ENCODE measurements at regions not wholly inside any gene's neighbourhood (a gene's known extent, or its start where the extent isn't known, plus 50 kb on each side); places are given as distances from the start of the nearest gene placed in this dataset.

DNA sequence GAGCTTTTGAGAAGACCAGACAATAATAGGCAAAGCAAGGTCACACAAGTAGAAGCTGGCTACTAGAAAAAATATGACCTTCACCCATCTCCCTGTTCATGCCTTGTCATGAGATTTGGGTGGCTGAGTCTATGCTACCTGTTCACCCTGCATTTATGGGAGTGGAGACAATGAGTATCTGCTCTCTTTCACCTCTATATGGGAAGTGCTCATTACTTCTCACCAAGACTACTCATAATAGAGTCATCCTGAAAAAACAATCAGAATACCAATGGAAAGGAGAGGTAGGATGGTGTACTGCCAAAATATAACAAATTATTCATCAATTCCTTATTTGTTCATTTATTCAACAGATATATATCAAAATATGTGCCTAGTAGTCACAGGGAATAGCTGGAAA lies 921.8 kb upstream of the INTU start:
- H3K36me3 ChIP-seq (ENCODE audit: control insufficient read depth in 2 of 2, insufficient read depth in 2 of 2, low read length in 1 of 2): no peaks in the 10 kb centered on the region
- H3K27me3 ChIP-seq (replicated peaks in 1 of 2; ENCODE audit: control insufficient read depth in 2 of 2, insufficient read depth in 2 of 2, low read length in 1 of 2): no peaks in the 10 kb centered on the region
- SMC1A ChIA-PET (ENCODE audit: uncharacterized antibody, unreplicated experiment): no interaction called here
- H3K4me2 ChIP-seq (ENCODE audit: control insufficient read depth, insufficient read depth): no peak overlapping the region
- H2AFZ ChIP-seq (ENCODE audit: control insufficient read depth, low read depth, low read length): no peak overlapping the region
- in situ Hi-C loops (cut with MboI) (no loop called here), intact Hi-C loops (cut with micrococcal nuclease; ENCODE audit: unreplicated experiment) (no loop called here)
- no peak overlapping the region for H3K4me3 ChIP-seq
- BruUV-seq (replicated peaks): no TSS peak
- no peaks in the 10 kb centered on the region for H3K4me1 ChIP-seq (ENCODE audit: control insufficient read depth, insufficient read depth, low read length)
- H3K9ac ChIP-seq (ENCODE audit: control insufficient read depth, insufficient read depth, low read length): no peak overlapping the region
- H3K9me3 ChIP-seq (replicated peaks; ENCODE audit: control insufficient read depth, insufficient read depth, low read length): no peaks in the 10 kb centered on the region
- ATAC-seq: no peak
- H3K79me2 ChIP-seq (ENCODE audit: control insufficient read depth, insufficient read depth, low read length): no peaks in the 10 kb centered on the region
- no peaks in the 10 kb centered on the region for H4K20me1 ChIP-seq (ENCODE audit: control insufficient read depth, insufficient read depth)
- no peak overlapping the region for H3K27ac ChIP-seq (ENCODE audit: control insufficient read depth, insufficient read depth)
- no peak for DNase-seq (ENCODE audit: low read depth, low spot score)
- CTCF ChIA-PET: no interaction called here
- TF ChIP-seq ETV6 (conservative IDR thresholded peaks at IDR 0.05 in 1 of 2, IDR thresholded peaks at IDR 0.05 in 1 of 2; ENCODE audit: borderline replicate concordance in 1 of 2, low read depth in 1 of 2) (no peak), NFIC (IDR thresholded peaks at IDR 0.05; ENCODE audit: low read depth, low read length) (no peak), YY1 (IDR thresholded peaks at IDR 0.05; ENCODE audit: low read depth, low read length) (no peak), ZNF217 (IDR thresholded peaks at IDR 0.05) (no peak), TCF7 (IDR thresholded peaks at IDR 0.05; ENCODE audit: borderline replicate concordance) (no peak), BMI1 (IDR thresholded peaks at IDR 0.05; ENCODE audit: borderline replicate concordance) (no peak), ZSCAN29 (IDR thresholded peaks at IDR 0.05) (no peak), MTA3 (IDR thresholded peaks at IDR 0.05; ENCODE audit: borderline replicate concordance, low read length) (no peak), CHD1 (IDR thresholded peaks at IDR 0.05; ENCODE audit: low read depth, low read length) (no peak), PAX5 (IDR thresholded peaks at IDR 0.05; ENCODE audit: borderline replicate concordance, low read depth, low read length) (no peak), MXI1 (IDR thresholded peaks at IDR 0.05; ENCODE audit: low read depth, low read length) (no peak)
- TF ChIP-seq, protein P1, sequence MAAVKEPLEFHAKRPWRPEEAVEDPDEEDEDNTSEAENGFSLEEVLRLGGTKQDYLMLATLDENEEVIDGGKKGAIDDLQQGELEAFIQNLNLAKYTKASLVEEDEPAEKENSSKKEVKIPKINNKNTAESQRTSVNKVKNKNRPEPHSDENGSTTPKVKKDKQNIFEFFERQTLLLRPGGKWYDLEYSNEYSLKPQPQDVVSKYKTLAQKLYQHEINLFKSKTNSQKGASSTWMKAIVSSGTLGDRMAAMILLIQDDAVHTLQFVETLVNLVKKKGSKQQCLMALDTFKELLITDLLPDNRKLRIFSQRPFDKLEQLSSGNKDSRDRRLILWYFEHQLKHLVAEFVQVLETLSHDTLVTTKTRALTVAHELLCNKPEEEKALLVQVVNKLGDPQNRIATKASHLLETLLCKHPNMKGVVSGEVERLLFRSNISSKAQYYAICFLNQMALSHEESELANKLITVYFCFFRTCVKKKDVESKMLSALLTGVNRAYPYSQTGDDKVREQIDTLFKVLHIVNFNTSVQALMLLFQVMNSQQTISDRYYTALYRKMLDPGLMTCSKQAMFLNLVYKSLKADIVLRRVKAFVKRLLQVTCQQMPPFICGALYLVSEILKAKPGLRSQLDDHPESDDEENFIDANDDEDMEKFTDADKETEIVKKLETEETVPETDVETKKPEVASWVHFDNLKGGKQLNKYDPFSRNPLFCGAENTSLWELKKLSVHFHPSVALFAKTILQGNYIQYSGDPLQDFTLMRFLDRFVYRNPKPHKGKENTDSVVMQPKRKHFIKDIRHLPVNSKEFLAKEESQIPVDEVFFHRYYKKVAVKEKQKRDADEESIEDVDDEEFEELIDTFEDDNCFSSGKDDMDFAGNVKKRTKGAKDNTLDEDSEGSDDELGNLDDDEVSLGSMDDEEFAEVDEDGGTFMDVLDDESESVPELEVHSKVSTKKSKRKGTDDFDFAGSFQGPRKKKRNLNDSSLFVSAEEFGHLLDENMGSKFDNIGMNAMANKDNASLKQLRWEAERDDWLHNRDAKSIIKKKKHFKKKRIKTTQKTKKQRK (IDR thresholded peaks at IDR 0.05; ENCODE audit: low read depth, low read length): no peak
- TF ChIP-seq, protein P2, sequence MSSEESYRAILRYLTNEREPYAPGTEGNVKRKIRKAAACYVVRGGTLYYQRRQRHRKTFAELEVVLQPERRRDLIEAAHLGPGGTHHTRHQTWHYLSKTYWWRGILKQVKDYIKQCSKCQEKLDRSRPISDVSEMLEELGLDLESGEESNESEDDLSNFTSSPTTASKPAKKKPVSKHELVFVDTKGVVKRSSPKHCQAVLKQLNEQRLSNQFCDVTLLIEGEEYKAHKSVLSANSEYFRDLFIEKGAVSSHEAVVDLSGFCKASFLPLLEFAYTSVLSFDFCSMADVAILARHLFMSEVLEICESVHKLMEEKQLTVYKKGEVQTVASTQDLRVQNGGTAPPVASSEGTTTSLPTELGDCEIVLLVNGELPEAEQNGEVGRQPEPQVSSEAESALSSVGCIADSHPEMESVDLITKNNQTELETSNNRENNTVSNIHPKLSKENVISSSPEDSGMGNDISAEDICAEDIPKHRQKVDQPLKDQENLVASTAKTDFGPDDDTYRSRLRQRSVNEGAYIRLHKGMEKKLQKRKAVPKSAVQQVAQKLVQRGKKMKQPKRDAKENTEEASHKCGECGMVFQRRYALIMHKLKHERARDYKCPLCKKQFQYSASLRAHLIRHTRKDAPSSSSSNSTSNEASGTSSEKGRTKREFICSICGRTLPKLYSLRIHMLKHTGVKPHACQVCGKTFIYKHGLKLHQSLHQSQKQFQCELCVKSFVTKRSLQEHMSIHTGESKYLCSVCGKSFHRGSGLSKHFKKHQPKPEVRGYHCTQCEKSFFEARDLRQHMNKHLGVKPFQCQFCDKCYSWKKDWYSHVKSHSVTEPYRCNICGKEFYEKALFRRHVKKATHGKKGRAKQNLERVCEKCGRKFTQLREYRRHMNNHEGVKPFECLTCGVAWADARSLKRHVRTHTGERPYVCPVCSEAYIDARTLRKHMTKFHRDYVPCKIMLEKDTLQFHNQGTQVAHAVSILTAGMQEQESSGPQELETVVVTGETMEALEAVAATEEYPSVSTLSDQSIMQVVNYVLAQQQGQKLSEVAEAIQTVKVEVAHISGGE (CRISPR knock-in tag; IDR thresholded peaks at IDR 0.05): no peak
- TF ChIP-seq, protein P3, sequence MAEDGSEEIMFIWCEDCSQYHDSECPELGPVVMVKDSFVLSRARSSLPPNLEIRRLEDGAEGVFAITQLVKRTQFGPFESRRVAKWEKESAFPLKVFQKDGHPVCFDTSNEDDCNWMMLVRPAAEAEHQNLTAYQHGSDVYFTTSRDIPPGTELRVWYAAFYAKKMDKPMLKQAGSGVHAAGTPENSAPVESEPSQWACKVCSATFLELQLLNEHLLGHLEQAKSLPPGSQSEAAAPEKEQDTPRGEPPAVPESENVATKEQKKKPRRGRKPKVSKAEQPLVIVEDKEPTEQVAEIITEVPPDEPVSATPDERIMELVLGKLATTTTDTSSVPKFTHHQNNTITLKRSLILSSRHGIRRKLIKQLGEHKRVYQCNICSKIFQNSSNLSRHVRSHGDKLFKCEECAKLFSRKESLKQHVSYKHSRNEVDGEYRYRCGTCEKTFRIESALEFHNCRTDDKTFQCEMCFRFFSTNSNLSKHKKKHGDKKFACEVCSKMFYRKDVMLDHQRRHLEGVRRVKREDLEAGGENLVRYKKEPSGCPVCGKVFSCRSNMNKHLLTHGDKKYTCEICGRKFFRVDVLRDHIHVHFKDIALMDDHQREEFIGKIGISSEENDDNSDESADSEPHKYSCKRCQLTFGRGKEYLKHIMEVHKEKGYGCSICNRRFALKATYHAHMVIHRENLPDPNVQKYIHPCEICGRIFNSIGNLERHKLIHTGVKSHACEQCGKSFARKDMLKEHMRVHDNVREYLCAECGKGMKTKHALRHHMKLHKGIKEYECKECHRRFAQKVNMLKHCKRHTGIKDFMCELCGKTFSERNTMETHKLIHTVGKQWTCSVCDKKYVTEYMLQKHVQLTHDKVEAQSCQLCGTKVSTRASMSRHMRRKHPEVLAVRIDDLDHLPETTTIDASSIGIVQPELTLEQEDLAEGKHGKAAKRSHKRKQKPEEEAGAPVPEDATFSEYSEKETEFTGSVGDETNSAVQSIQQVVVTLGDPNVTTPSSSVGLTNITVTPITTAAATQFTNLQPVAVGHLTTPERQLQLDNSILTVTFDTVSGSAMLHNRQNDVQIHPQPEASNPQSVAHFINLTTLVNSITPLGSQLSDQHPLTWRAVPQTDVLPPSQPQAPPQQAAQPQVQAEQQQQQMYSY (CRISPR knock-in tag; IDR thresholded peaks at IDR 0.05): no peak
- POLR2A ChIA-PET: no interaction called here
- FAIRE-seq: no peak
- RAD21 ChIA-PET (ENCODE audit: unreplicated experiment): interaction anchor here (1.2 kb wide), 1 partner anchor 94 kb away, joined by 4 read pairs; no protein-coding TSS in a partner anchor
